HEK293 (cell line): ENCODE measurements at regions not wholly inside any gene's neighbourhood (a gene's known extent, or its start where the extent isn't known, plus 50 kb on each side); places are given as distances from the start of the nearest gene placed in this dataset.

Experiments
- CTCF ChIA-PET: fragments of 350-600 bp; formaldehyde crosslinking; extraction: SDS; loops from one replicate; lab custom pipeline; 2021; ENCODE audit warnings: antibody characterized with exemption; lab: Yijun Ruan, JAX
- POLR2A ChIA-PET: fragments of 300-600 bp; formaldehyde crosslinking; extraction: SDS; loops from one replicate; lab custom pipeline; 2020; ENCODE audit warnings: antibody characterized with exemption, inconsistent platforms; lab: Yijun Ruan, JAX
- H3K27ac ChIP-seq: fragments of 200-500 bp; sonication (Bioruptor generic); 2 replicates; pipeline ENCODE4 v1.5.1; 2014; ENCODE audit warnings: low read depth, low read length, control low read depth, inconsistent platforms; ENCODE audit errors: extremely low read depth
- H3K36me3 ChIP-seq, 2 experiments: fragments of 200-500 bp in 1 of 2; sonication (Bioruptor generic) in 1 of 2; 1 replicate in 1 of 2; 2 replicates in 1 of 2; pipeline ENCODE4 v1.5.1; 2014 to 2017; ENCODE audit warnings: inconsistent platforms in 2 of 2, low read length in 2 of 2; ENCODE audit not compliant: control insufficient read depth in 2 of 2, insufficient read depth in 1 of 2
- H3K4me1 ChIP-seq: fragments of 200-500 bp; sonication (Bioruptor generic); 2 replicates; pipeline ENCODE4 v1.5.1; 2014; ENCODE audit warnings: mild to moderate bottlenecking, low read length, inconsistent platforms; ENCODE audit not compliant: control insufficient read depth, insufficient read depth
- H3K4me3 ChIP-seq: 2 replicates; pipeline ENCODE4 v1.5.1; 2011; ENCODE audit warnings: low read depth, mild to moderate bottlenecking, control low read depth, low read length, moderate library complexity
- H3K9me3 ChIP-seq: fragments of 200-500 bp; sonication (Bioruptor generic); 2 replicates; pipeline ENCODE4 v1.5.1; 2014; ENCODE audit warnings: low read depth, low read length, inconsistent platforms; ENCODE audit not compliant: control insufficient read depth, insufficient read depth
- HOXA7 ChIP-seq: sonication (generic); formaldehyde crosslinking; IDR thresholded peaks from 2 replicates; pipeline ENCODE4 v1.8.1; 2022; ENCODE audit warnings: missing genetic modification reagents, borderline replicate concordance
- MEIS1 ChIP-seq: sonication (generic); formaldehyde crosslinking; IDR thresholded peaks from 2 replicates; pipeline ENCODE4 v1.8.1; 2022; ENCODE audit warnings: missing genetic modification reagents, mild to moderate bottlenecking, borderline replicate concordance
- SP7 ChIP-seq: fragments of 450-650 bp; formaldehyde crosslinking; IDR thresholded peaks from 2 replicates; pipeline ENCODE4 v1.5.1; 2016; ENCODE audit warnings: missing biosample characterization, missing genetic modification characterization
- TCF7L2 ChIP-seq: IDR thresholded peaks from 2 replicates; pipeline ENCODE4 v1.6.1; 2011; ENCODE audit warnings: low read depth, mild to moderate bottlenecking, inconsistent platforms, low read length, moderate library complexity, borderline replicate concordance
- YY2 ChIP-seq: fragments of 450-650 bp; formaldehyde crosslinking; IDR thresholded peaks from 2 replicates; pipeline ENCODE4 v1.5.1; 2016; ENCODE audit warnings: missing biosample characterization, missing genetic modification characterization
- ZBTB1 ChIP-seq: fragments of 450-650 bp; formaldehyde crosslinking; IDR thresholded peaks from 2 replicates; pipeline ENCODE4 v1.5.1; 2016; ENCODE audit warnings: missing biosample characterization, missing genetic modification characterization
- ZNF133 ChIP-seq: fragments of 450-650 bp; formaldehyde crosslinking; IDR thresholded peaks from 2 replicates; pipeline ENCODE4 v1.5.1; 2016; ENCODE audit warnings: missing biosample characterization, missing genetic modification characterization
- ZNF19 ChIP-seq: fragments of 450-650 bp; formaldehyde crosslinking; IDR thresholded peaks from 2 replicates; pipeline ENCODE4; 2016; ENCODE audit warnings: missing biosample characterization, missing genetic modification characterization, low read depth
- ZNF2 ChIP-seq: fragments of 450-650 bp; formaldehyde crosslinking; IDR thresholded peaks from 2 replicates; pipeline ENCODE4 v1.5.1; 2016; ENCODE audit warnings: missing biosample characterization, missing genetic modification characterization
- ZNF211 ChIP-seq: fragments of 450-650 bp; formaldehyde crosslinking; IDR thresholded peaks from 2 replicates; pipeline ENCODE4 v1.5.1; 2016; ENCODE audit warnings: low read depth, missing biosample characterization, missing genetic modification characterization
- ZNF23 ChIP-seq: fragments of 450-650 bp; formaldehyde crosslinking; IDR thresholded peaks from 2 replicates; pipeline ENCODE4 v1.5.1; 2016; ENCODE audit warnings: missing biosample characterization, missing genetic modification characterization, borderline replicate concordance
- ZNF549 ChIP-seq: fragments of 450-650 bp; IDR thresholded peaks from 2 replicates; pipeline ENCODE4 v1.5.1; 2018; ENCODE audit warnings: missing biosample characterization, missing genetic modification characterization, mild to moderate bottlenecking, inconsistent platforms, moderate library complexity
- ZNF621 ChIP-seq: fragments of 450-650 bp; formaldehyde crosslinking; IDR thresholded peaks from 2 replicates; pipeline ENCODE4 v1.5.1; 2017; ENCODE audit warnings: missing biosample characterization, missing genetic modification characterization
- ZNF843 ChIP-seq: fragments of 450-650 bp; formaldehyde crosslinking; IDR thresholded peaks from 2 replicates; pipeline ENCODE4 v1.5.1; 2016; ENCODE audit warnings: missing biosample characterization, missing genetic modification characterization
- ZSCAN30 ChIP-seq: fragments of 450-650 bp; IDR thresholded peaks from 2 replicates; pipeline ENCODE4 v1.5.1; 2018; ENCODE audit warnings: missing biosample characterization, mild to moderate bottlenecking, missing genetic modification characterization, moderate library complexity
- TF ChIP-seq, protein P1 (sequence below): fragments of 450-650 bp; formaldehyde crosslinking; IDR thresholded peaks from 2 replicates; pipeline ENCODE4 v1.5.1; 2017; ENCODE audit warnings: missing biosample characterization, missing genetic modification characterization
- TF ChIP-seq, protein P2 (sequence below): fragments of 450-650 bp; formaldehyde crosslinking; IDR thresholded peaks from 2 replicates; pipeline ENCODE4 v1.5.1; 2016; ENCODE audit warnings: missing biosample characterization, missing genetic modification characterization
- TF ChIP-seq, protein P3 (sequence below): fragments of 450-650 bp; formaldehyde crosslinking; IDR thresholded peaks from 2 replicates; pipeline ENCODE4 v1.5.1; 2016; ENCODE audit warnings: missing biosample characterization, missing genetic modification characterization, low read depth
- TF ChIP-seq, protein P4 (sequence below): fragments of 450-650 bp; formaldehyde crosslinking; IDR thresholded peaks from 2 replicates; pipeline ENCODE4 v1.5.1; 2017; ENCODE audit warnings: missing biosample characterization, missing genetic modification characterization
- TF ChIP-seq, protein P5 (sequence below): fragments of 450-650 bp; formaldehyde crosslinking; IDR thresholded peaks from 2 replicates; pipeline ENCODE4 v1.5.1; 2016; ENCODE audit warnings: missing biosample characterization, missing genetic modification characterization
- TF ChIP-seq, protein P6 (sequence below): fragments of 450-650 bp; formaldehyde crosslinking; IDR thresholded peaks from 2 replicates; pipeline ENCODE4 v1.5.1; 2016; ENCODE audit warnings: missing biosample characterization, missing genetic modification characterization

DNA sequence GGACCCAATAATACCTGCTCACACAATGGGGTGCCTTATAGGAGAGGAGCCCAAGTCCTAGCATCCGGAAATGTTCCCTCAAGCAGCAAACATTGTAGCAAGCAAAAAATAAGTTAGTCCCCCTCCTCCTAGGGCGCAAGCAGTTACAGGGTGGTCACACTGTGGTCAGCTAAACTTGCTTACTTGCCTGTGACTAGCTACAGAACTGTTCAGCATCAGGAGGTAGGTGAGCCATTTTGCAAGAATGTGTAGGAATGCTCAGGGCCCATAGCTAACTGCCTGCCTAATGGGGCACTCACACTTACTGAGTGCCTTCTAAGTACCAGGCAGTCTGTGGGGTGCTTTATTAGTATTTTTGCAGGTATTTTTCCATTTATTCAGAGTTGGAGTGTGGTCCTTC is 154.6 kb upstream of the GRIN2B start:
- TF ChIP-seq HOXA7 (CRISPR knock-in tag) (no peak), ZNF549 (tag by site-specific recombination) (no peak), ZNF2 (tag by site-specific recombination) (no peak), SP7 (no peak)
- TF ChIP-seq, protein P1, sequence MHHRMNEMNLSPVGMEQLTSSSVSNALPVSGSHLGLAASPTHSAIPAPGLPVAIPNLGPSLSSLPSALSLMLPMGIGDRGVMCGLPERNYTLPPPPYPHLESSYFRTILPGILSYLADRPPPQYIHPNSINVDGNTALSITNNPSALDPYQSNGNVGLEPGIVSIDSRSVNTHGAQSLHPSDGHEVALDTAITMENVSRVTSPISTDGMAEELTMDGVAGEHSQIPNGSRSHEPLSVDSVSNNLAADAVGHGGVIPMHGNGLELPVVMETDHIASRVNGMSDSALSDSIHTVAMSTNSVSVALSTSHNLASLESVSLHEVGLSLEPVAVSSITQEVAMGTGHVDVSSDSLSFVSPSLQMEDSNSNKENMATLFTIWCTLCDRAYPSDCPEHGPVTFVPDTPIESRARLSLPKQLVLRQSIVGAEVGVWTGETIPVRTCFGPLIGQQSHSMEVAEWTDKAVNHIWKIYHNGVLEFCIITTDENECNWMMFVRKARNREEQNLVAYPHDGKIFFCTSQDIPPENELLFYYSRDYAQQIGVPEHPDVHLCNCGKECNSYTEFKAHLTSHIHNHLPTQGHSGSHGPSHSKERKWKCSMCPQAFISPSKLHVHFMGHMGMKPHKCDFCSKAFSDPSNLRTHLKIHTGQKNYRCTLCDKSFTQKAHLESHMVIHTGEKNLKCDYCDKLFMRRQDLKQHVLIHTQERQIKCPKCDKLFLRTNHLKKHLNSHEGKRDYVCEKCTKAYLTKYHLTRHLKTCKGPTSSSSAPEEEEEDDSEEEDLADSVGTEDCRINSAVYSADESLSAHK (tag by site-specific recombination): no peak
- TF ChIP-seq, protein P2, sequence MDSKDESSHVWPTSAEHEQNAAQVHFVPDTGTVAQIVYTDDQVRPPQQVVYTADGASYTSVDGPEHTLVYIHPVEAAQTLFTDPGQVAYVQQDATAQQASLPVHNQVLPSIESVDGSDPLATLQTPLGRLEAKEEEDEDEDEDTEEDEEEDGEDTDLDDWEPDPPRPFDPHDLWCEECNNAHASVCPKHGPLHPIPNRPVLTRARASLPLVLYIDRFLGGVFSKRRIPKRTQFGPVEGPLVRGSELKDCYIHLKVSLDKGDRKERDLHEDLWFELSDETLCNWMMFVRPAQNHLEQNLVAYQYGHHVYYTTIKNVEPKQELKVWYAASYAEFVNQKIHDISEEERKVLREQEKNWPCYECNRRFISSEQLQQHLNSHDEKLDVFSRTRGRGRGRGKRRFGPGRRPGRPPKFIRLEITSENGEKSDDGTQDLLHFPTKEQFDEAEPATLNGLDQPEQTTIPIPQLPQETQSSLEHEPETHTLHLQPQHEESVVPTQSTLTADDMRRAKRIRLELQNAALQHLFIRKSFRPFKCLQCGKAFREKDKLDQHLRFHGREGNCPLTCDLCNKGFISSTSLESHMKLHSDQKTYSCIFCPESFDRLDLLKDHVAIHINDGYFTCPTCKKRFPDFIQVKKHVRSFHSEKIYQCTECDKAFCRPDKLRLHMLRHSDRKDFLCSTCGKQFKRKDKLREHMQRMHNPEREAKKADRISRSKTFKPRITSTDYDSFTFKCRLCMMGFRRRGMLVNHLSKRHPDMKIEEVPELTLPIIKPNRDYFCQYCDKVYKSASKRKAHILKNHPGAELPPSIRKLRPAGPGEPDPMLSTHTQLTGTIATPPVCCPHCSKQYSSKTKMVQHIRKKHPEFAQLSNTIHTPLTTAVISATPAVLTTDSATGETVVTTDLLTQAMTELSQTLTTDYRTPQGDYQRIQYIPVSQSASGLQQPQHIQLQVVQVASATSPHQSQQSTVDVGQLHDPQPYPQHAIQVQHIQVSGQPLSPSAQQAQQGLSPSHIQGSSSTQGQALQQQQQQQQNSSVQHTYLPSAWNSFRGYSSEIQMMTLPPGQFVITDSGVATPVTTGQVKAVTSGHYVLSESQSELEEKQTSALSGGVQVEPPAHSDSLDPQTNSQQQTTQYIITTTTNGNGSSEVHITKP (tag by site-specific recombination): no peak
- Histone ChIP-seq H3K27ac (no peak overlapping the region), H3K9me3 (no peaks in the 10 kb centered on the region), H3K4me3 (no peak overlapping the region), H3K4me1 (no peaks in the 10 kb centered on the region), H3K36me3 (no peaks in the 10 kb centered on the region)
- ChIA-PET POLR2A (no interaction called here), CTCF (no interaction called here)

DNA sequence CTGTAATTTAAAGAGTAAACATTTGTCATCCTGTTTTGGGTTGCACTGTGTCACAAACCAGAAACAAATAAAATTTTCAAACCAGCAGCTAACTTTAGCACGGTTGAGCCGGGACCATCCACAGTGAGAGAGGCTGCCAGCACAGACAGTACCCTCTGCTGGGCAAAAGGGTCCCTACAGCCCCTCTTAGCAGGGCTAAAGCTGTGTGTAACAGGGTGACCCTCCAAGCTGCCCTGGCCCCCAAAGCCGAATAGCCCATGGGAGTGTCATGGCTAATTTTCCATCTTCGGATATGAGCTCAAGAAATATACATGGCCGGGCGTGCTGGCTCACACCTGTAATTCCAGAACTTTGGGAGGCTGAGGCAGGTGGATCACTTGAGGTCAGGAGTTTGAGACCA is 157.1 kb upstream of the GRIN2B start:
- POLR2A ChIA-PET: no interaction called here
- no peak overlapping the region for H3K27ac ChIP-seq
- H3K4me1 ChIP-seq: no peaks in the 10 kb centered on the region
- TF ChIP-seq ZNF23 (tag by site-specific recombination) (no peak), ZNF133 (tag by site-specific recombination) (no peak), ZNF621 (tag by site-specific recombination) (no peak), ZNF843 (no peak), ZNF19 (tag by site-specific recombination) (no peak), YY2 (tag by site-specific recombination) (no peak), MEIS1 (CRISPR knock-in tag) (no peak), ZBTB1 (tag by site-specific recombination) (no peak), TCF7L2 (no peak), ZSCAN30 (no peak), ZNF211 (no peak)
- TF ChIP-seq, protein P3, sequence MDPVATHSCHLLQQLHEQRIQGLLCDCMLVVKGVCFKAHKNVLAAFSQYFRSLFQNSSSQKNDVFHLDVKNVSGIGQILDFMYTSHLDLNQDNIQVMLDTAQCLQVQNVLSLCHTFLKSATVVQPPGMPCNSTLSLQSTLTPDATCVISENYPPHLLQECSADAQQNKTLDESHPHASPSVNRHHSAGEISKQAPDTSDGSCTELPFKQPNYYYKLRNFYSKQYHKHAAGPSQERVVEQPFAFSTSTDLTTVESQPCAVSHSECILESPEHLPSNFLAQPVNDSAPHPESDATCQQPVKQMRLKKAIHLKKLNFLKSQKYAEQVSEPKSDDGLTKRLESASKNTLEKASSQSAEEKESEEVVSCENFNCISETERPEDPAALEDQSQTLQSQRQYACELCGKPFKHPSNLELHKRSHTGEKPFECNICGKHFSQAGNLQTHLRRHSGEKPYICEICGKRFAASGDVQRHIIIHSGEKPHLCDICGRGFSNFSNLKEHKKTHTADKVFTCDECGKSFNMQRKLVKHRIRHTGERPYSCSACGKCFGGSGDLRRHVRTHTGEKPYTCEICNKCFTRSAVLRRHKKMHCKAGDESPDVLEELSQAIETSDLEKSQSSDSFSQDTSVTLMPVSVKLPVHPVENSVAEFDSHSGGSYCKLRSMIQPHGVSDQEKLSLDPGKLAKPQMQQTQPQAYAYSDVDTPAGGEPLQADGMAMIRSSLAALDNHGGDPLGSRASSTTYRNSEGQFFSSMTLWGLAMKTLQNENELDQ: no peak
- TF ChIP-seq, protein P4, sequence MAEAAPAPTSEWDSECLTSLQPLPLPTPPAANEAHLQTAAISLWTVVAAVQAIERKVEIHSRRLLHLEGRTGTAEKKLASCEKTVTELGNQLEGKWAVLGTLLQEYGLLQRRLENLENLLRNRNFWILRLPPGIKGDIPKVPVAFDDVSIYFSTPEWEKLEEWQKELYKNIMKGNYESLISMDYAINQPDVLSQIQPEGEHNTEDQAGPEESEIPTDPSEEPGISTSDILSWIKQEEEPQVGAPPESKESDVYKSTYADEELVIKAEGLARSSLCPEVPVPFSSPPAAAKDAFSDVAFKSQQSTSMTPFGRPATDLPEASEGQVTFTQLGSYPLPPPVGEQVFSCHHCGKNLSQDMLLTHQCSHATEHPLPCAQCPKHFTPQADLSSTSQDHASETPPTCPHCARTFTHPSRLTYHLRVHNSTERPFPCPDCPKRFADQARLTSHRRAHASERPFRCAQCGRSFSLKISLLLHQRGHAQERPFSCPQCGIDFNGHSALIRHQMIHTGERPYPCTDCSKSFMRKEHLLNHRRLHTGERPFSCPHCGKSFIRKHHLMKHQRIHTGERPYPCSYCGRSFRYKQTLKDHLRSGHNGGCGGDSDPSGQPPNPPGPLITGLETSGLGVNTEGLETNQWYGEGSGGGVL (tag by site-specific recombination): no peak
- TF ChIP-seq, protein P5, sequence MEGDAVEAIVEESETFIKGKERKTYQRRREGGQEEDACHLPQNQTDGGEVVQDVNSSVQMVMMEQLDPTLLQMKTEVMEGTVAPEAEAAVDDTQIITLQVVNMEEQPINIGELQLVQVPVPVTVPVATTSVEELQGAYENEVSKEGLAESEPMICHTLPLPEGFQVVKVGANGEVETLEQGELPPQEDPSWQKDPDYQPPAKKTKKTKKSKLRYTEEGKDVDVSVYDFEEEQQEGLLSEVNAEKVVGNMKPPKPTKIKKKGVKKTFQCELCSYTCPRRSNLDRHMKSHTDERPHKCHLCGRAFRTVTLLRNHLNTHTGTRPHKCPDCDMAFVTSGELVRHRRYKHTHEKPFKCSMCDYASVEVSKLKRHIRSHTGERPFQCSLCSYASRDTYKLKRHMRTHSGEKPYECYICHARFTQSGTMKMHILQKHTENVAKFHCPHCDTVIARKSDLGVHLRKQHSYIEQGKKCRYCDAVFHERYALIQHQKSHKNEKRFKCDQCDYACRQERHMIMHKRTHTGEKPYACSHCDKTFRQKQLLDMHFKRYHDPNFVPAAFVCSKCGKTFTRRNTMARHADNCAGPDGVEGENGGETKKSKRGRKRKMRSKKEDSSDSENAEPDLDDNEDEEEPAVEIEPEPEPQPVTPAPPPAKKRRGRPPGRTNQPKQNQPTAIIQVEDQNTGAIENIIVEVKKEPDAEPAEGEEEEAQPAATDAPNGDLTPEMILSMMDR (tag by site-specific recombination): no peak
- TF ChIP-seq, protein P6, sequence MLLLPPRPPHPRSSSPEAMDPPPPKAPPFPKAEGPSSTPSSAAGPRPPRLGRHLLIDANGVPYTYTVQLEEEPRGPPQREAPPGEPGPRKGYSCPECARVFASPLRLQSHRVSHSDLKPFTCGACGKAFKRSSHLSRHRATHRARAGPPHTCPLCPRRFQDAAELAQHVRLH (tag by site-specific recombination): no peak
- TF ChIP-seq, all 188 proteins: peak for 0
- Histone ChIP-seq H3K36me3 (no peaks in the 10 kb centered on the region), H3K9me3 (no peaks in the 10 kb centered on the region), H3K4me3 (no peak overlapping the region)
- CTCF ChIA-PET: interaction anchor here (0.7 to 1.6 kb wide), 3 partner anchors 29 to 272 kb away, joined by 3 to 4 read pairs (median 3); no protein-coding TSS in a partner anchor
